Activated naive CD8-positive, alpha-beta T cell (primary cell): ENCODE measurements at regions not wholly inside any gene's neighbourhood (a gene's known extent, or its start where the extent isn't known, plus 50 kb on each side); places are given as distances from the start of the nearest gene placed in this dataset.

Experiments
- H3K27ac Mint-ChIP-seq: one replicate; pipeline ENCODE4 v1.8.0; 2021; ENCODE audit warnings: mixed read lengths
- H3K27me3 Mint-ChIP-seq: one replicate; pipeline ENCODE4 v1.8.0; 2021; ENCODE audit warnings: mixed read lengths
- H3K36me3 Mint-ChIP-seq: one replicate; pipeline ENCODE4 v1.8.0; 2021; ENCODE audit warnings: mixed read lengths
- H3K4me1 Mint-ChIP-seq: one replicate; pipeline ENCODE4 v1.8.0; 2021; ENCODE audit warnings: low read depth, mixed read lengths
- H3K4me3 Mint-ChIP-seq: one replicate; pipeline ENCODE4 v1.8.0; 2021; ENCODE audit warnings: mild to moderate bottlenecking, mixed read lengths
- H3K9me3 Mint-ChIP-seq: one replicate; pipeline ENCODE4 v1.8.0; 2021; ENCODE audit warnings: low read depth, mixed read lengths

GRCh38 chr3:194078045-194078821 lies 57.7 kb upstream of the HES1 start:
- H3K27ac Mint-ChIP-seq, result no peak overlapping the region
- no peak overlapping the region for H3K4me3 Mint-ChIP-seq
- peaks cover 4% of the 10 kb centered on the region for H3K27me3 Mint-ChIP-seq
- no peaks in the 10 kb centered on the region for H3K4me1 Mint-ChIP-seq
- no peaks in the 10 kb centered on the region for H3K9me3 Mint-ChIP-seq
- H3K36me3 Mint-ChIP-seq, result no peaks in the 10 kb centered on the region

DNA sequence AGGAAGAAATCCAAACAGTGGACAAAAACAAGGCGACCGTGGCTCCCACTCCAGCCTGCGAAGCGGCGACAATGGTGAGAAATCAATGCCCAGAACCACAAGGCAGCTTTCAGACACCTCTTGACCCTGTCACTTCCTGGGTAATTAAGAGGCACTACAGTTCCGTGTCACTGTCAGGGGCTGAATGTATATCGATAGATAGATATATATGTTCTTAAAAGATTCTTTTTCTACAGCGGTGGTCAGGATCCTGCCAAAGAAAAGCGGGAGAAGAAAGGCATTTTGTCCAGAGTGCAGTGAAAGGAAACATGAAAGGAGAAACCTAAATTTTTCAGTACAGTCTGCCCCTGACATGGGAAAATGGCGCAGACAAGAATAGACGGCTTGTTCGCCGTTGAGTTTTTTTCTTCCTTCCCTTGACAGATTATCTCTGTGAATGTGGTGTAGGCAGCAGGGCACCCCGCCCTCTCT lies 56.2 kb upstream of the HES1 start:
- Mint-ChIP-seq H3K27me3 (peaks cover 4% of the 10 kb centered on the region), H3K4me1 (peaks cover 6% of the 10 kb centered on the region), H3K9me3 (no peaks in the 10 kb centered on the region), H3K27ac (no peak overlapping the region), H3K4me3 (no peak overlapping the region), H3K36me3 (no peaks in the 10 kb centered on the region)

DNA sequence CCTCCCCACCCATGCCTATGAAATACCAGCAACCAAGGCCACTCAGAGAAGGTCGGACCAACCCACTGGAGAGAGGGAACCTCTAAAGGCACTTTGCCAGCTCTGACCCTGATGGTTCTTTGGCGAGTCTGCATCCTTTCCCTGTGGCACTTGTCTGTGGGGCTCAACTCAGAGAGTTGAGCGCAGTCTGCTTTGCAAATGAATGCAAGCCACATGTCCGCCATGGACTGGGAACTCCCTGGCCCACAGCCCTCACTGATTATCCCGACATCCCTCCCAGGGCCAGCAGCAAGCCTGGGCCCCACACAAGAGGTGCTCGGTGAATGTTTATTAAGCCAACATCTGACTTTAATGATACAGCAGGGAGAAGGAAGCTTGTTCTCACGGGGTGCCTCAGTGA lies 55.5 kb upstream of the HES1 start:
- Mint-ChIP-seq H3K27ac (no peak overlapping the region), H3K27me3 (peaks cover 4% of the 10 kb centered on the region), H3K4me3 (no peak overlapping the region), H3K36me3 (no peaks in the 10 kb centered on the region), H3K4me1 (peaks cover 6% of the 10 kb centered on the region), H3K9me3 (no peaks in the 10 kb centered on the region)

- no peak overlapping the region for H3K4me3 Mint-ChIP-seq
- peaks cover 6% of the 10 kb centered on the region for H3K27me3 Mint-ChIP-seq
Measured at GRCh38 chr3:194080913-194081800, 54.8 kb upstream of the HES1 start.

DNA sequence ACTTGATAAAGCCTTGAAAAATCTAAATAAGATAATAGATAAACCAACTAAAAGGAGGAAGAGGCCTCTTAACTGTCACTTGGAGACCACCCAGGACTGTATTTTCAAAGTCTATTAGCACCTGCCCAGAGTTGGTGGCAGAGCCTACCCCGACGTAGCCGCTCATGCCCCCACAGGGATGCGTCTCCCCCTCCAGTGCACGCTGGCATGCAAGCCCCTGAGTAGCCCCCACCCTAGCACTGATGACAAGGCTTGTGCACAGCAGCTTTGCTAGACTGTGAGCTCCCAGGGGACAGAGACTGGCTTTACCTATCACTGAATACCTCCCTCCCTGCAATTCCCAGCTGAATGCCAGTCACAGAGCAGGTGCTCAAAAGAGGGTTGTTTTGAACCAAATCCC lies 54.1 kb upstream of the HES1 start:
- Mint-ChIP-seq H3K27me3 (peaks cover 6% of the 10 kb centered on the region), H3K9me3 (no peaks in the 10 kb centered on the region), H3K36me3 (no peaks in the 10 kb centered on the region), H3K4me3 (no peak overlapping the region), H3K27ac (no peak overlapping the region), H3K4me1 (peaks cover 6% of the 10 kb centered on the region)

More at GRCh38 chr3:194080913-194081800, 54.8 kb upstream of the HES1 start:
- Mint-ChIP-seq H3K27ac (no peak overlapping the region), H3K9me3 (no peaks in the 10 kb centered on the region), H3K36me3 (no peaks in the 10 kb centered on the region), H3K4me1 (peaks cover 6% of the 10 kb centered on the region)

- Mint-ChIP-seq H3K27ac (no peak overlapping the region), H3K27me3 (peaks cover 3% of the 10 kb centered on the region), H3K4me3 (no peak overlapping the region), H3K9me3 (no peaks in the 10 kb centered on the region), H3K4me1 (peaks cover 6% of the 10 kb centered on the region), H3K36me3 (no peaks in the 10 kb centered on the region)
Measured at GRCh38 chr3:194082743-194083636, 53.0 kb upstream of the HES1 start.

GRCh38 chr3:194083637-194084224 lies 52.2 kb upstream of the HES1 start:
- H3K27me3 Mint-ChIP-seq, result peaks cover 3% of the 10 kb centered on the region
- H3K27ac Mint-ChIP-seq, result no peak overlapping the region
- H3K36me3 Mint-ChIP-seq, result no peaks in the 10 kb centered on the region
- peaks cover 6% of the 10 kb centered on the region for H3K4me1 Mint-ChIP-seq
- H3K4me3 Mint-ChIP-seq, result no peak overlapping the region
- H3K9me3 Mint-ChIP-seq, result no peaks in the 10 kb centered on the region

- Mint-ChIP-seq H3K27me3 (peaks cover 3% of the 10 kb centered on the region), H3K36me3 (no peaks in the 10 kb centered on the region), H3K9me3 (no peaks in the 10 kb centered on the region), H3K4me3 (no peak overlapping the region), H3K4me1 (peaks cover 6% of the 10 kb centered on the region), H3K27ac (no peak overlapping the region)
Measured at GRCh38 chr3:194084284-194084683, 51.7 kb upstream of the HES1 start.
